Kidney glomerular epithelial cell (primary cell): ENCODE measurements at regions not wholly inside any gene's neighbourhood (a gene's known extent, or its start where the extent isn't known, plus 50 kb on each side); places are given as distances from the start of the nearest gene placed in this dataset.

Experiments
- DNase-seq: peaks from one replicate; lab custom pipeline; 2025; lab: John Stamatoyannopoulos, UW

- no peak for DNase-seq
Measured at GRCh38 chr4:41359836-41360213, 103.1 kb downstream of the UCHL1 start.

- no peak for DNase-seq
Measured at GRCh38 chr4:41360214-41360920, 103.6 kb downstream of the UCHL1 start.

GRCh38 chr4:41360921-41361793 is 104.4 kb downstream of the UCHL1 start:
- DNase-seq = peak; percentile 36

- no peak for DNase-seq
Measured at GRCh38 chr4:41361794-41362526, 105.2 kb downstream of the UCHL1 start.

- DNase-seq = no peak
Measured at GRCh38 chr4:41362621-41363383, 106.1 kb downstream of the UCHL1 start.

GRCh38 chr4:41363384-41363981 is 106.8 kb downstream of the UCHL1 start:
- DNase-seq = peak; percentile 19

GRCh38 chr4:41364876-41365275 is 108.1 kb downstream of the UCHL1 start:
- no peak for DNase-seq

GRCh38 chr4:41365681-41366080 is 109.0 kb downstream of the UCHL1 start:
- DNase-seq = no peak

GRCh38 chr4:41366911-41367517 is 110.3 kb downstream of the UCHL1 start:
- no peak for DNase-seq

- DNase-seq = no peak
Measured at GRCh38 chr4:41369680-41370079, 113.0 kb downstream of the UCHL1 start.

- DNase-seq = no peak
Measured at GRCh38 chr4:41373221-41373620, 116.5 kb downstream of the UCHL1 start.

- no peak for DNase-seq
Measured at GRCh38 chr4:41374490-41374889, 117.8 kb downstream of the UCHL1 start.

GRCh38 chr4:41375561-41375960 is 118.8 kb downstream of the UCHL1 start:
- no peak for DNase-seq

- DNase-seq = no peak
Measured at GRCh38 chr4:41377196-41377595, 120.5 kb downstream of the UCHL1 start.

GRCh38 chr4:41379230-41379629 is 122.5 kb downstream of the UCHL1 start:
- no peak for DNase-seq

GRCh38 chr4:41380511-41381157 is 123.9 kb downstream of the UCHL1 start:
- no peak for DNase-seq

- DNase-seq = no peak
Measured at GRCh38 chr4:41381384-41381783, 124.7 kb downstream of the UCHL1 start.

- no peak for DNase-seq
Measured at GRCh38 chr4:41384992-41385391, 128.3 kb downstream of the UCHL1 start.

GRCh38 chr4:41385481-41385880 is 128.8 kb downstream of the UCHL1 start:
- DNase-seq = no peak

GRCh38 chr4:41388080-41388479 is 131.4 kb downstream of the UCHL1 start:
- no peak for DNase-seq

- DNase-seq = no peak
Measured at GRCh38 chr4:41389356-41389755, 132.6 kb downstream of the UCHL1 start.
